Activated CD8-positive, alpha-beta T cell treated with anti-CD3 and anti-CD28 coated beads for 36 hours (primary cell): ENCODE measurements at regions not wholly inside any gene's neighbourhood (a gene's known extent, or its start where the extent isn't known, plus 50 kb on each side); places are given as distances from the start of the nearest gene placed in this dataset.

Experiments
- ATAC-seq: fragments of 200-7000 bp; cut with Tn5 transposase; one replicate; pipeline ENCODE4 v1.10.0; 2021; ENCODE audit warnings: mild to moderate bottlenecking, moderate library complexity
- CTCF ChIA-PET: fragments of 350-600 bp; sonication (Branson Sonifier 250); formaldehyde crosslinking; loops from one replicate; lab custom pipeline; 2021; ENCODE audit warnings: antibody characterized with exemption; lab: Charles Lee
- POLR2A ChIA-PET: fragments of 350-600 bp; sonication (Branson Sonifier 250); formaldehyde crosslinking; loops from one replicate; lab custom pipeline; 2021; ENCODE audit warnings: antibody characterized with exemption; lab: Charles Lee
- DNase-seq: peaks from one replicate; pipeline ENCODE4 v3.0.0-alpha.2; 2020
- H3K27ac Mint-ChIP-seq: one replicate; pipeline ENCODE4 v1.8.0; 2021; ENCODE audit warnings: mild to moderate bottlenecking, mixed read lengths
- H3K27me3 Mint-ChIP-seq: one replicate; pipeline ENCODE4 v1.8.0; 2021; ENCODE audit warnings: mixed read lengths
- H3K36me3 Mint-ChIP-seq: one replicate; pipeline ENCODE4 v1.8.0; 2021; ENCODE audit warnings: low read depth, mixed read lengths
- H3K4me1 Mint-ChIP-seq: one replicate; pipeline ENCODE4 v1.8.0; 2021; ENCODE audit warnings: low read depth, mixed read lengths
- H3K4me3 Mint-ChIP-seq: one replicate; pipeline ENCODE4 v1.8.0; 2021; ENCODE audit warnings: mild to moderate bottlenecking, moderate library complexity, mixed read lengths
- H3K9me3 Mint-ChIP-seq: one replicate; pipeline ENCODE4 v1.8.0; 2021; ENCODE audit warnings: mixed read lengths
- CTCF ChIP-seq: fragments of 200-600 bp; IDR thresholded peaks from one replicate; pipeline ENCODE4 v1.8.0; 2022; ENCODE audit warnings: antibody characterized with exemption, mild to moderate bottlenecking
- intact Hi-C: fragments of 100-400 bp; cut with micrococcal nuclease; formaldehyde crosslinking; loops from one replicate; pipeline ENCODE4 v1.10.0; 2022

DNA sequence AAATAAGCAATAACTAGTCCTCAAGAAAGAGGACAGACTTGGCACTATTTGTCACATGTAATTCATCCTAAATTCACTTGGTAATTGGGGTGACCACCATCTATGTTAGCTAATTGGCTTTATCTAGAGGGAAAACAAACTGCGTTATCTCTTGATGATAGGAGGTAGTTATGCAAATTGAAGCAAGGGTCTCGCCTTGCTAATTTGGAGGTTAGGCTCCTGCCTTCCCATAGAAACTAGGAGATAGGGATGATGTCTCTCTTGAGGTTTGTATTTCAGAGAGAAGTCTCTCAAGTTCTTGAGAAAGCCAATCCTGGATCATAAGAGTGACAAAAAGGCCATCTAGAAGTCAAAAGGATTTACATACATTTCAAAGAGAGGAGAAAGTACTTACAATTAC, 179.9 kb downstream of the SLITRK6 start:
- intact Hi-C loops = no loop called here
- Mint-ChIP-seq H3K27ac (no peak overlapping the region), H3K4me1 (no peaks in the 10 kb centered on the region), H3K4me3 (no peak overlapping the region), H3K27me3 (no peaks in the 10 kb centered on the region), H3K9me3 (peaks cover 3% of the 10 kb centered on the region), H3K36me3 (no peaks in the 10 kb centered on the region)
- no peak for TF ChIP-seq CTCF
- DNase-seq (no peak), ATAC-seq (no peak)
- POLR2A ChIA-PET = no interaction called here
- CTCF ChIA-PET = no interaction called here

- Mint-ChIP-seq H3K27ac (no peak overlapping the region), H3K4me1 (no peaks in the 10 kb centered on the region), H3K9me3 (peaks cover 3% of the 10 kb centered on the region), H3K36me3 (no peaks in the 10 kb centered on the region), H3K27me3 (no peaks in the 10 kb centered on the region), H3K4me3 (no peak overlapping the region)
- DNase-seq (no peak), ATAC-seq (no peak)
- CTCF ChIA-PET = no interaction called here
- intact Hi-C loops = no loop called here
- TF ChIP-seq CTCF = no peak
- POLR2A ChIA-PET = no interaction called here
Measured at GRCh38 chr13:85618521-85618920, 180.7 kb downstream of the SLITRK6 start.

DNA sequence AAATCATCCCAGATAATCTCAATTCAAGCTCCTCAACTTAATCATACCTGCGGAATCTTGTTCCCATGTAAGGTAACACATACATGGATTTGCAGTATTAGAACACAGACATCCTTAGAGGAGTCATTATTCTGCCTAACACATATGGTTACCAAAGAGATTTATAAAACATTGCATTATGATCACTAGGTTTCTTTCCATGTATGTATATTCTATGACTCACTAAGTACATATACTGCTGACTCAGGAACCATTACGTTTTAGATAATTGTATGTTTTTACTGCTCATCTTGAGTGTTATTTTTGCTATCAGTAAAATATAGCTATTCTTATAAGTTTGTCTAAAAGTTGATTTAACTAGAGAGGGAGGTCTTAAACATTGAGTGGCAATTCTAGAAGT, 182.9 kb downstream of the SLITRK6 start:
- peaks cover 3% of the 10 kb centered on the region for H3K9me3 Mint-ChIP-seq
- CTCF ChIA-PET = no interaction called here
- H3K4me3 Mint-ChIP-seq = no peak overlapping the region
- ATAC-seq (no peak), DNase-seq (no peak)
- H3K4me1 Mint-ChIP-seq = no peaks in the 10 kb centered on the region
- TF ChIP-seq CTCF = no peak
- H3K27ac Mint-ChIP-seq = no peak overlapping the region
- intact Hi-C loops = no loop called here
- POLR2A ChIA-PET = no interaction called here
- no peaks in the 10 kb centered on the region for H3K36me3 Mint-ChIP-seq
- no peaks in the 10 kb centered on the region for H3K27me3 Mint-ChIP-seq

DNA sequence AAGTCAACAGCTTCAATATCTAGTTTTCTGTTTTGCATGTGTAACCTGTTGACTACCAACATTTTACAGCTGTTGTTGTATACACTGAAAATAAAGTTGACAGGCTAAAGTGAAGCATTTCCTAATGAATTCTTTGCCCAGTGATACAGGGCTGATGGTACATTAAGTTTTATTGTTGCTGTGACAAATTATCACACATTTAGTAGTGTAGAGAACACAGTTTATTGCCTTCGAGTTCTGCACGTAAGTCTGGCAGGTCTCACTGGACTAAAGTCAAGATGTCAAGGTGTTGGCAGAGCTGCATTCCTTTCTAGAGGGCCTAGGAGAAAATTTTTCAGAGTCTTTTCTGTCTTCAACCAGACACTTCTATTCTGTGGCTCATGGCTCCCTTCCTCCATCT, 184.2 kb downstream of the SLITRK6 start:
- CTCF ChIA-PET = no interaction called here
- ATAC-seq (no peak), DNase-seq (no peak)
- H3K4me3 Mint-ChIP-seq = no peak overlapping the region
- H3K9me3 Mint-ChIP-seq = peaks cover 3% of the 10 kb centered on the region
- POLR2A ChIA-PET = no interaction called here
- no peaks in the 10 kb centered on the region for H3K4me1 Mint-ChIP-seq
- H3K27ac Mint-ChIP-seq = no peak overlapping the region
- H3K27me3 Mint-ChIP-seq = no peaks in the 10 kb centered on the region
- TF ChIP-seq CTCF = no peak
- H3K36me3 Mint-ChIP-seq = no peaks in the 10 kb centered on the region
- intact Hi-C loops = no loop called here

GRCh38 chr13:85610024-85610423, 189.2 kb downstream of the SLITRK6 start:
- H3K36me3 Mint-ChIP-seq = no peaks in the 10 kb centered on the region
- DNase-seq = no peak
- ATAC-seq = no peak
- H3K27me3 Mint-ChIP-seq = no peaks in the 10 kb centered on the region
- H3K4me1 Mint-ChIP-seq = no peaks in the 10 kb centered on the region
- no peak overlapping the region for H3K27ac Mint-ChIP-seq
- H3K9me3 Mint-ChIP-seq = no peaks in the 10 kb centered on the region
- ChIA-PET POLR2A (no interaction called here), CTCF (no interaction called here)
- intact Hi-C loops = no loop called here
- H3K4me3 Mint-ChIP-seq = no peak overlapping the region
- no peak for TF ChIP-seq CTCF
